Tibial nerve (tissue), 4 donors: ENCODE measurements at regions not wholly inside any gene's neighbourhood (a gene's known extent, or its start where the extent isn't known, plus 50 kb on each side); places are given as distances from the start of the nearest gene placed in this dataset.

Experiments
- EP300 ChIP-seq, 2 donors: sonication (generic); formaldehyde crosslinking; IDR thresholded peaks; one replicate each; pipeline ENCODE4 v1.6.1; 2017; ENCODE audit warnings: antibody characterized with exemption in 2 of 2, mild to moderate bottlenecking in 1 of 2
- POLR2A ChIP-seq, 2 donors: fragments of 450-650 bp; IDR thresholded peaks; one replicate each; pipeline ENCODE4 v1.6.1; 2017; ENCODE audit warnings: antibody characterized with exemption in 2 of 2, mild to moderate bottlenecking in 2 of 2, moderate library complexity in 2 of 2
- TF ChIP-seq, protein P1 (sequence below), 5 experiments: fragments of 200-600 bp in 3 of 5; fragments of 450-650 bp in 2 of 5; sonication (generic) in 3 of 5; IDR thresholded peaks; one replicate each; pipeline ENCODE4 v1.5.1; 2016 to 2019; ENCODE audit warnings: antibody characterized with exemption in 5 of 5, mild to moderate bottlenecking in 3 of 5, moderate library complexity in 2 of 5

DNA sequence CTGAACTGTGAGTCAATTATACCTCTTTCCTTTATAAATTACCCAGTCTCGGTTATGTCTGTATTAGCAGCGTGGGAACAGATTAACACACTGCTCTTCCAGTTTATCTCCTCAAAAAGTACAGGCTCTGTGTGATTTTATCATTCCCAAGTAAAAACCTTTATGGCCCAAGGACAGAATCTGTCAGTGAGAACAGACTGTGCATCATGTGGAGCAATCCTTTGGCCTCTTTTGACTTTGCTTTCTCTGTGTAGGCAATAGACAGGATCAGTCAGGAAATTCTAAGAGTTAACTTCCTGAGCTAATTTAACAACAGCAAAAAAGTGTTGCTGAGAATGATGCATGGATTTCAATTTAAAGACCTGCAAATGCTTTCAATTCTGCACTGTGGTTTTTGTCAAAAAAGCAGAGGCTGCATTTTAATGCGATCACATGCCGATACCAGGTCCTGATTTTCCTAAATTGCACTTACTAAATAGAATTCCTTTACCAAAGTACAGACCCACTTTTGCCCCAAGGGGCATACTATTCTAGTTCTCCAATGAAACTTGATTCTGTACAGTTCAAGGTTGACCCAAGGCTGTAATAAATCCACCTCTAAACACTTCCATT, 246.7 kb upstream of the MARCKS start:
- TF ChIP-seq, protein P1, sequence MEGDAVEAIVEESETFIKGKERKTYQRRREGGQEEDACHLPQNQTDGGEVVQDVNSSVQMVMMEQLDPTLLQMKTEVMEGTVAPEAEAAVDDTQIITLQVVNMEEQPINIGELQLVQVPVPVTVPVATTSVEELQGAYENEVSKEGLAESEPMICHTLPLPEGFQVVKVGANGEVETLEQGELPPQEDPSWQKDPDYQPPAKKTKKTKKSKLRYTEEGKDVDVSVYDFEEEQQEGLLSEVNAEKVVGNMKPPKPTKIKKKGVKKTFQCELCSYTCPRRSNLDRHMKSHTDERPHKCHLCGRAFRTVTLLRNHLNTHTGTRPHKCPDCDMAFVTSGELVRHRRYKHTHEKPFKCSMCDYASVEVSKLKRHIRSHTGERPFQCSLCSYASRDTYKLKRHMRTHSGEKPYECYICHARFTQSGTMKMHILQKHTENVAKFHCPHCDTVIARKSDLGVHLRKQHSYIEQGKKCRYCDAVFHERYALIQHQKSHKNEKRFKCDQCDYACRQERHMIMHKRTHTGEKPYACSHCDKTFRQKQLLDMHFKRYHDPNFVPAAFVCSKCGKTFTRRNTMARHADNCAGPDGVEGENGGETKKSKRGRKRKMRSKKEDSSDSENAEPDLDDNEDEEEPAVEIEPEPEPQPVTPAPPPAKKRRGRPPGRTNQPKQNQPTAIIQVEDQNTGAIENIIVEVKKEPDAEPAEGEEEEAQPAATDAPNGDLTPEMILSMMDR (IDR thresholded peaks at IDR 0.05), result no peak
- no peak for TF ChIP-seq POLR2A (IDR thresholded peaks at IDR 0.05)
- TF ChIP-seq EP300 (IDR thresholded peaks at IDR 0.05), result no peak
